ENCODE measurements at regions not wholly inside any gene's neighbourhood (a gene's known extent, or its start where the extent isn't known, plus 50 kb on each side); places are given as distances from the start of the nearest gene placed in this dataset.

DNA sequence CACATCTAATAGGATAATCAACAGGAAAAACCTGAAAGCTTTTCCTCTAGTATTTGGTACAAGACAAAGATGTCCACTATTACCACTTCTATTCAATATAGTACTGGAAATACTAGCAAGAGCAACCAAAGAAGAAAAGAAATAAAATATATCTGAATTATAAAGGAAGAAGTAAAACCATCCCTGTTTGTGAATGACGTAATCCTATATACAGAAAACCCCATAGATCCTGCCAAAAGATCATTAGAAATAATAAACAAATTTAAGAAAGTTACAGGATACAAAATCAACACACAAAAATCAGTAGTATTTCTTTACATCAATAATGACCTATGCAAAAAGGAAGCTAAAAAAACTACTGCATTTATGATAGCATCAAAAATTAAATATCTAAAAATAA is 1191.3 kb upstream of the C9orf72 start:
- no peak for DNase-seq

DNA sequence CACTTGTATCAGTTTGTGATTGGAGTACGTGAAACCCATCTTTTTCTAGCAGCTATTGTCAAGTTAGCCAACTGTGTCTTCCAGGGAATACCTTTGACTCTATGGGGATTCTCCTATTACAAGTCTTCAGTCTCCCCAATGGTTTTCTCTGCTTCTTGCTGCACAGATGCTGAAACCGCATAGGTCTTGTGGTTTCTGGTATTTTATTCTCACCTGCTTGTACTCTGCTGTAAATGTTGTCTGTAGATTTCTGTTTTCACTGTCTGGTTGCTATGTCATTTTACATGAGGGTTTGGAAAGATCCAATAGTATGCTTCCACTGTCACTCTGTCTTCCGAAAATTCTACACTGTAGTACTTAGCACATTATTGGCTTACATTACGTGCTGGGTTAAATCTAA is 1196.9 kb upstream of the C9orf72 start:
- no peak for DNase-seq

DNA sequence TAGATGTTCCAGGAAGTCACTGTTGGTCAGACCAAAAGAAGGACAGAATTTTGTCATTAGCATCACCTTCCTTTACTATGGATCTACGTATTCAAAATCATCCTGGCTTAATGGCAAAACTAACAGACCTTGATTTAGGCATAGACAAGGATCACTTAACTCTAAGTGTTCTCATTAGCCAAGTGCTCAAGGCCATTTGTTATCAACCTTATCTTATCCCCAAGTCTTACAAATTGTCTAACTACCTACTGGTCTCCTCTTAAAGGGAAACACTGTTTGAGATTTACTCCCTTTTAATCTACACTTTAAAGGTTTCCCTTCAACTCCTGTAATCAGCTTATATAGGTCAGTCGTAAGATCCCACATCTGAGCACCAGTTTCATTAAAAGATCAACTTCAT is 1197.5 kb upstream of the C9orf72 start:
- DNase-seq: no peak

DNA sequence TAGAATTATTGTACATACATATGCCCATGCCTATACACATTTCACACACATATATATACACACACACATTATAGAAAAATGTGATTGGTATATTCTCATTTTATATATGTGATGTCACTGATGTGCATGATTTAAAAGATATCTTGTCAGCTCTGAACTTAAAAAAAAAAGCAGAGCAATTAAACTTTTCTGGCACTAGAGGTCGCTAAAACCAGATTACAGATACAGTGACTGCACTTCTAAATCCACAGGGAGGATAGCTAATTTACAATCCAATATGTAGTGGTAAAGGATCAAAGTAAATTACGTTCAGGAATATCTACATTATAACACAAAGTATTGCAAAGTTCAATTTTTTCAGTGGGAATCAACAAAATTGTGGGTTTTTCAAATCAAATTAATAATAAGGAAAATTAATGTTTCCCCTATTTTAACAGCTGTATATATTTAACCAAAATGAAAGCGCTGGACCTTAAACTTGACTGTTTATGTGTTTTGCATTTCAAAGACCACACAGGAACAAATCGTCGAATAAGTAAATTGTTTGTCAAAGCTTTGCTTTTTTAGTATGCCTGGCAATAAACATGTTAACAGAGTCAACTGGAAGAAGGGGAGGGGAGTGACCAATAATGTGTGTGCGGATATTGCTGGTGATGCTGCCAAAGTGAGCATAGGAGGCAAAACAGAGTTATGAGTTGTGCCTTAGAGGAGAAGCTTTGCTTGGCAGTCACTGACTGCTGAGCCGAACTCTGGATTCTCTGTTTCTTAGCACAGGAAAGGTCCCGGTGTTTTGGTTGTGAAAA is 1201.4 kb upstream of the C9orf72 start:
- no peak for DNase-seq

DNA sequence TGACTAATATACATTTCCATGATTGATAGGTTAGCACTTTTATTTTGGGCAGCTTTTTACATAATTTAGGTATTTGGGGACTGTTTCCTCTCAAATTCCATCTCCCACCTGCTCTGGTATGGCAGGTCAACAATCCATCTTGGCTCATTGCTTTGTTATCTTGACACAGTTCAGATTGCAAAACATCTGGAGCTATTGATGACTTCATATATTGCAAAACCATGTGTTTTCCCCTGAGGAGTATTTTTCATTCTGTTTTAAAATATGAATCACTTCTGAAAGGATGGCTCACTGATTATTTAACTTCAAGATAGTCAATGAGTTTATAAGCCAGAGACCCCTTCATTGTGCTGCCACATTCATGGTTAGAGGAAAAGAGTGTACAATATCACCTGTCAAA is 1206.0 kb upstream of the C9orf72 start:
- no peak for DNase-seq

DNA sequence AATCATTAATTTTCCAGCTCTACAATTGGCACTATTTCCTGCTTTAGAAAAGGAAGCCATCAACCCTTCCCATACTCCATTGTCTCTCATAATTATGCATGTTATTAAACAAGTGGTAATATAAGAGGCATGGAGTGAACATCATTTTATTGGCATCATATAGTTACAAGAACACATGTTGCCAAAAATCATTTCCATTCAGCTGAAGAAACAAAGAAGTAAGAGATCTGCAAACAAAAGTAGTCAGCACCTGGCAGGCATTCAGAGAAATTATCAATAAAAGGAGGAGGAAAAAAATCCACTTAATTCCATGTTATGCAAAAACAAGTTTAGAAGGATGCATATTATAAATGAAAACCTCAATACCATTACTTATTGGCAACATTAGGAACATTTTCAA is 1208.2 kb upstream of the C9orf72 start:
- no peak for DNase-seq

DNA sequence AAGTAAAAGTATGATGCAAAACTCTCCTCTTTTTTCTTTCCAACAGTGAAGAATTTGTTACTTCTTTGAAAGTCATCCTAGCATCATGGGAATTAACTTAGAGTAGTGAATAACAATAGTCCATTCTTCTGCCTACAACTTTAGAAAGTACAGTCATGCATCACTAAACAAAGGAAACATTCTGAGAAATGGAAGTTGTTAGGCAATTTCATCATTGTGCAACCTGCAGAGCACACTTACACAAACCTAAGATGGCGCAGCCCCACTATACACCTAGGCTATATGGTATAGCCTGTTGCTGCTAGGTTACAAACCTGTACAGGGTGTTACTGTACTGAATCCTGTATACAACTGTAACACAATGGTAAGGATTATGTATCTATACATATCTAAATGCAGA is 1209.3 kb upstream of the C9orf72 start:
- DNase-seq: no peak

DNA sequence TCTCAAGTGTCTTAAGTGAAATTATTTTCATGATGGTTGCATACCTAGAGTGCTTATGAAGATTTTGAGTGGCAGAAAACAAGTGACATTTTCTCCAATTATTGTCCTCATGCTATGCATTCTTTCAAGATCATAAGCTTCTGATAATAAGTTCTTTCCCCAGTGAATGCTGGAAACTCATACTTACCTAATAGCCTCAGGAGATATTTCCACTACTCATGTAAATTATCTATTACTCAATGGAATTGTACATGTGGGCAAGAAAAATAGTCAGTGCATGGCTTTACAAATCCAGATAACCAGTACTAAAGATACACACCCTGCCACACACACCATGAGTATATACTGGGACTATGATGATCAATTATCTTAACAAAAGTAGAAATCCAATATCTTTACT is 1219.4 kb upstream of the C9orf72 start:
- no peak for DNase-seq

DNA sequence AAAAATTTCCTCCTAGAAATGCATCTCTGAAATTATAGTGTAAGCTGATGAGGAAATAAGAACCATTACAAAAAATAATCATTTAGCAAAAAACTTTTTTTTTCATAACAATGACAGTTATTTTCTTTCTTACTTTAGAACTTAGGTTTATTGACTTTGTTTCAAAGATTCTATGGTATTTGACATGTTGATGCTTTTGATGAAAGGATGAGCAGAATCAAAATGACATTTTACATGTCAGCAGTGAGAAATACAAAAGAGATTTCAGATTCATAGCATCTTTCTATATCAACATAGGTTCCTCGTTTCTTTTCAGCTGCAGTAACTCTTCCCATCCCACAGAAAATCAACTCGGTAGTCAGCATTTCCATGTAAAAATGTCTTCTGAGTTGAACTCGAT is 1226.6 kb upstream of the C9orf72 start:
- no peak for DNase-seq

DNA sequence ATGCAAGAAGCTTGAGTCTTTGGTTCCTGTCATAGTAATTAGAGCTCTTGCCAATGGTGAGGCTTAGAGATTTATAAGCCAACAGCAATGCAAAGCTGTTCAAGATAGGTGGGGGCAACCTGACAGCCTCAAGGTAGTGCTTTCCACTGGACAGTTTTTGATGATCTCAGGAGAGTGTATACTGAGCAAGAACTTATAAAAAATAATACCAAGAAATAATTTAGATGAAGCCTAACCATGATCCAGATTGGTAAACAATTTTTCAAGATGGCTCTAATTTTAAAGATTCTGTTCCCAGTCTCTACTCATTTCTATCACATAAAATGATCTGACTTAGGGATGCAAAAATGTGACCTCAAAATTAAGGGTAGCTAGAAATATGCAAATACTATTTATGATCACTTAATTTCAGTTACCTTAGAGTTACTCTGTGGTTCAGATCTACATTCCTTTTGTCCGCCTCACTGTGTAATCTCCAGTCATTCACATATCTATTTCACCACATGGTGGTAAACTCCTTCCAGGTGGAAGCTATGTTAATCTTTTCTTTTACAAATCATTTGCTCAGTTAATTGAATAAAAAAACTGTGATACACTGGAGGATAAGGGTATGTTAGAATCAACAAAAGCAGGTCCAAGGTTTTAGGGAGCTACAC is 1228.0 kb upstream of the C9orf72 start:
- no peak for DNase-seq

DNA sequence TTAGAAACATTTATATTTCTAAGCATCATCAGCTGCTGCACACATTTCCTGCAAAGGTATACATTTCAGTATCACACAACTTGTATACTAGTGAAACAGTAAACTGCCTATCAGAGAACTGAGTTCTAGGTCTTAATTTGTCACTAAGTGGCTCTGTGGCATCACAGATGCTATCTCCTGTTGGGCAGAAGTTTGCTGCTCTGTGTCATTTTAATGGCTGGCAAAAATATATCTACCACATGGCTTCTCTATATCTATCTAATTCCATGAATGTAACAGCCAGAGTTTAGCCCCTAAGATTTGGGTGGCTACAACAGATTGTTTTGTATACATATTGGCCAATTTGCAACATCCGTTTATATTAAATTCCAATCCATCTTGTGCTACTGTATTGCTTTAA is 1231.9 kb upstream of the C9orf72 start:
- DNase-seq: no peak

DNA sequence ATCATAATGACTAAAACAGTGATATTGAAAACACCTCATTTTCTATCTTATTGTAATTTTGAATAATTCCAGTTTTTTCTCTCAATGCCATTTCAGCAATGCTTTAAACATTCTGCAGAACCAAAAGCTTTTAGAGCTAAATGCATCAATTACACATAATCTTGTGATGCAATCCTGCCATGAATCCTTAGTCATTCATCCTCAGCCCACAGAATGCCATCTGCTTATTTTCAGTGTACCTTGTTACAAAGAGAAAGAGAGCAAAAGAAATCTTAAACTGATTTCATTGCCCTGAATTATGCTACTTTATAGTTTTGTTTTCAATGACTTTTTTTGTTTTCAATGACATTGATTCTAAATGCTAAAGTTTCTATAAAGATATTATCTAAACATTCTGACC is 1234.8 kb upstream of the C9orf72 start:
- DNase-seq: no peak

DNA sequence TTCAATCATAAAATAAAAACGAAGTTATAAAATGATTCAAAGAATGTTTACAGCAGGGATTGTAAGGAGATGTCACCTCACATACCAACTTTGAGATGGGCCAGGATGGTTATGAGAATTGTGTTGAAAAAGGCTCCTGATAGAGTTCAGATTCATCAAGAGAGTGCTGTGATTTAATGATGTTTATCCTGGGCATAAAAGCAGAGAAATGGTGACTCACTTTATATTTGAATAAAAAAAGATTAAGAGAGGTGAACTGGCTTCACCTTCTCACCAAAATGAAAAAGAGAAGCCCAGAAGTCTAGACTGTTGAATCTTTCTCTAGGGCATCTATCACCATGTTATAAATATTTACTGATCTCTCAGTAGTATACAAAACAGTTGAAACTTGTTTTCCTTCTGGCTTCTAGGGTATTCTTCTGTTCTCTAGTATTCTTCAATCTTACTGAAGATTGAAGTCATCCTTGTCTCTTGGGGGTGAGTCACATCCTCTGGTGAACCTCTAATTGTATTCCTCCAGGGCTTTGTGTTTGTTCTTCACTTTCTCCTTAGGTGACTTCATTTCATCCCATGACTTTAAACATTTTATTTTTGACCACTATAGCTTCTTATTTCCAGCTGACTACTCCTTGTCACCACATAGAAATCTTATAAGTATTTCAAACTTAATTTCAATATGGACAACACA is 1237.3 kb upstream of the C9orf72 start:
- DNase-seq: no peak

DNA sequence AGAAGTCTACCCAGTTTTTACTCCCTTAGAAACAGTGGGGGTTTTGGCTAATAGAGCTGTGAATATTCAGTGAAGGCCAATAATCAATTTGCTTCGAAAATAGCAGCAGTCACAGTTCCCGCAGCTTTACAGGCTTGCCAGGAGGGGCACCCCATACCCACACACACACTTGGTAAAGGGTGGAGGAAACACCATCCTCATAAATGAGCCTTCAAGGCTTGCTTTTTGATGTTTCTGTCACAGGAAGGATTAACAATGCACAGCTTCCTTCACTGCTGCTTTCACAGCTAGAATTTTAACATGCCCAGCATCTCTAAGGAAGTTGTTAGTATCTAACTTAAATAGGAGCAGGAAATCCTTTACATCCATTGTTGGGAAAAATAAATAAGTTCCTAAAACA is 1247.5 kb upstream of the C9orf72 start:
- no peak for DNase-seq

DNA sequence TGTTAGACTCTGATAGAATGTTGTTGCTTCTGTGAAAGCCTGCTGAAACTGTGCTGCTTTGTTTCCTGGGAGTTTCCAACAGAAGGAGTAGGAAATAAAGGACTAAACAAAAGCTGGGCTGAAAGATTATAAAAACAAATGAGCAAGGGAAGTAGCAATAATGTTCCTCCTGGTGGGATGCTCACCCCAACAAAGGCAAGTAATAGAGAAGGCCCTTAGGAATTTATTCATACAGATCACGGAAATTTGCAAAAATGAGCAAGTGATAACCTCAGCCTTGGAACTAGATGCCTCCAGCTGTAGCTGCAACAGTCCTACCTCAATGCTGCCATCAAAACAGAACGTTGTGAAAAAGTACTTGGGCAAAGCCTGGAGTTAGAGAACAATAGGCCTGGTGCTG is 1248.0 kb upstream of the C9orf72 start:
- no peak for DNase-seq

DNA sequence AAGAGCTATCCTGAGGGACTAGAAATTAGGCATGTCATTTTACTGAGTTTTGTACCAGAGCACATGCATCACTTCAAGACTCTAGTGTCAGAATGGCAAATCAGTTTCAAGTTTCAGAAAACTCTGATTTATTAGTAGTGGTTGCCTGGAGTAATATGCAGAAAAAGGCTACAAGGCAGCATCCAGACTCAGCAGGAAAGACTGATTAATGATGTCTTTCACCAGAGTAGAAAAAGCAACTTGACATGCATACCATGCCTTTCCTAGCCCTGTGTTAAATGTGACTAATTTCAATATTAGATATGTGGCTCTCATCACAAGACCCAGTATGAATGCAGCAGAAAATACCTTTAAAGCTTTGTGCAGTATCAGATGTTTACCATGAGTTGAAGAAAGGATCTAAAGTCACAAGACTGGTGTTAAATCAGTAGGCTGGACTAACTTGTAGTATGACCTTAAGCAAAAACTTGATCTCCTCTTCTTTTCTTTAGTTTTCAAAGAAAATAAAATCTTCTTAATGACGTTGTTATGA is 1251.2 kb upstream of the C9orf72 start:
- no peak for DNase-seq

DNA sequence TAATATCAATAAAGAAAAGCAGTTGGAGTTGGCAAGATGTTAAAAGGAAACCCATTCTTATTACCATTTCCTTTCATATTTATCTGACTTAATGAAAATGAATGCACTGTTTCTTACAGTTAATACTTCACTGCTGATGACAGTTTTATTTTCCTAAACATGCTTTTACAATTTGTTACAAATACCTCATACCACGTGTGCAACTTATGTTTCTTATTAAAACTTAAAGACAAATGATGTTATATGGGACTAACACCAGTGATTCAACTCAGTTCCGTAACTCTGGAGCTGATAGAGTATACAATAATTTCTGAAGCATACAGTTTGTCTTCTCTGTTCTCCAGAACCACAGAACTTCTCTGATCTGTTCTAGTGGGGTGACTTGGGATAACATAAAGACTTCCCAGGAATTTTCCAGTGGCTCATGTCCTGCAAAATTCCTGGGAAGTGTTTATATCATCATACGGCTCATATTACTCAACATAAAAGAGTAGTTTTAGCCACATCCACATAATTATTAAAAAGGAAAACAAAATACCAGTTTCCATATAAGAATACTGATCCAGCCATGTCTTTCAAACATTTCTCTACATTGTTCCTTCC is 1259.0 kb upstream of the C9orf72 start:
- no peak for DNase-seq

DNA sequence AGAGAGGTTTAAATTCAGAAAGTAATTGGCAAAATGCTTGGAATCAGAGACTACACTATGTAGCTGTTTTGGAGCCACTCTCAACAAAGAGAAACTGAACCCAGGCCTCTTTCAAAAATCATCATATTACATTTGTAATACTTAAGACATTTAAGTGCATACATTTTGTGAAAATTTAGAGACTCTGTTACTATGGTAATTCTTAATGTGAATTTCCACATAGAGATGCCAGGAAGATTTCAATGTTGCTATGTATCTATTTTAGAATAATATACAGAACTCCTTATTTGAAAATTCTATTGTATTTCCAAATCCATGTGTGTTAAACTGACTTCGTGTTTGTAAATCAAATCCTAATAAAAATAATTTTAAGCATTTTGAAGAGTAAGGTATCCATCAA is 1260.9 kb upstream of the C9orf72 start:
- DNase-seq: no peak

DNA sequence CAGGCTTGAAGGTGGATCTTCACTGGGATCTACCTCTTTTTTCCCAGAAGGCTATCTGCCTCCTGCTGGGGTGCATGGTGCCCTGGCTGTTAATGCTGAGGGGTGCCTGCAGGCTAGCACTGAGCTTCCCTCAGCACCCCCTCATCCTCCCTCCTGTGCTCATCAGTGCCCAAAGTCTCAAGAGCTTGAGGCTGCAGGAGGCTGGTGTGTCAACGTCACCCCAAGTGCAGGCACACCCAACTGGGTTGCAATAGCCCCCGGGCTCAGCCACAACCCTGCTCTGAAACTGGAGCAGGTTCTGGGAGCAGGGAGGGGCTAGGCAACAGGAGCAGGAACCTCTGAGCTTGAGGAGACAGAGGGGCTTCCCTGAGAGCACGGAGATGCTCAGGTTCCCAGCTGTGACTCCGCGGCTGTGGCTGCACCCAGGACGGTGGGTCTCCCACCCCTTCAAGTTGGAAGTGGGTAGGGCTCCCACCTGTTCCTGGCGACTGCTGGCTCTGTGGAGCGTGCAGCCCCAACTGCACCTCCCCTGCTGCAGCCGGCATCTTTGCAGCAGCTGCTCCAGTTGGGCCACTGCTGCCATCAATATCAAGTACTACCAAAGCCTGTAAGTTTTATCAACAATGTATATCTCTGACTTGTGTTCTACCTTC is 1266.6 kb upstream of the C9orf72 start:
- DNase-seq: no peak

DNA sequence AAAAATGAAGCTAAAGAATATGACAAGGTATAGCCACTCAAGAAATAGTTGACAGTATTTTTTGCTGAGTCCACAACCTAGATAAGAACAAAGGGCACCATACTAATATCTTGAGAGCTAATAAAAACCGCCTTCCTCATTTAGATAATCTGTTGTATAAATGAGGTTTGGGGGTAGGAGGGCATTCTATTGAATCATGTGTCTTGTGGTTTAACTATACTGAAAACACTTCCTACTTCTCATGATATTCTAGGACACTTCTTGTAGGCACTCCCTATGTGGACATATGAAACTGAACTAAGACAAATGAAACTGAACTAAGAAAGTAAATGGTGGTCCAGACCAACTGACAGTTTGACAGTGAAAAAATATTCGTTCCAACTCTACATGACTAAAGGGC is 1268.5 kb upstream of the C9orf72 start:
- no peak for DNase-seq

DNA sequence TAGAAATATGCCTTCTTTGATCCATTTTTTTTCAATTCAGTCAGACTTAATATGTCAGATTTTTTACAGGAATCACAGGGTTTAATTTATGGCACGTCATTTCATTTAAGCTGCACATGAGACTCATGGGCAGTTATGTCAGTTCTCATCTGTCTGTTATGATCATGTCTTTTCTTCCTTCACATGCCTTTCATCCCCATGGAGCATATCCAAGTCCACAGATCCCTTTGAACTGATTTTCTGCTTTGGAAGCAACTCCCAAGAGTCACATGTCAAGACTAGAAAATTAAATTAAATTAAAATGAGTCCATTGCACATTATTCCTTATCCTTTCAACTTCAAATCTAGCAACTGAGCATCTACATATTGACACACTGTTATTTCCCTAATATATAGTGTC is 1274.0 kb upstream of the C9orf72 start:
- DNase-seq: no peak

DNA sequence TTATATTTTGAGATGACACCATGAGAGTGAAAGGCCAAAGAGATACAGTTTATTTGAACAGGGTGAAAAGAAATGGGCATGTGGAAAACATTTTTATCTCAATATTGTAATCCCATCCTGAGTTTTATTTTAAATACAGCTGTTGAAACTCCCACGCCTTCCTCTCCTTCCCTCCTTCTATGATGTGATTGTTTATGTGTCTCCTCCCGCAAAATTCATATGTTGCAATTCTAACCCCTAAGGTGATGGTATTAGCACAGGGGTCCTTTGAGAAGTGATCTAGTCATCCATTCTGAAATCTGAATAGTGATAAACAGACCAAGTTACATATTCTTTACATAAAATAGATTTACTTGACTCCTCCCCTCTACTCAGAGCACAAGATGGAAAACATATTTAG is 1275.4 kb upstream of the C9orf72 start:
- DNase-seq: no peak

DNA sequence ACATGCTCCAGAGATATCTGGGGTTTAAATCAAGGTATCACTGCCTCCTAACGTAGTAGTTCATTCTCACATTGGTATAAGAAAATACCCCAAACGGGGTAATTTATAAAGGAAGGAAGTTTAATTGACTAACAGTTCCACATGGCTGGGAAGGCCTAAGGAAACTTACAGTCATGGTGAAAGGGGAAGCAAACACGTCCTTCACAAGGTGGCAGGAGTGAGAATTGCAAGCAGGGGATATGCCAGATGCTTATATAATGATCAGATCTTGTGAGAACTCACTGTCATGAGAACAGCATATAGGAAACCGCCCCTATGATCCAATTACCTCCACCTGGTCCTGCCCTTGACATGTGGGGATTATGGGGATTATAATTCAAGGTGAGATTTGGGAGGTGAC is 1280.2 kb upstream of the C9orf72 start:
- no peak for DNase-seq

Data from CD4-positive, alpha-beta T cell treated with Interferon gamma for 1 hour (primary cell).